ENCODE measurements at regions not wholly inside any gene's neighbourhood (a gene's known extent, or its start where the extent isn't known, plus 50 kb on each side); places are given as distances from the start of the nearest gene placed in this dataset.

DNA sequence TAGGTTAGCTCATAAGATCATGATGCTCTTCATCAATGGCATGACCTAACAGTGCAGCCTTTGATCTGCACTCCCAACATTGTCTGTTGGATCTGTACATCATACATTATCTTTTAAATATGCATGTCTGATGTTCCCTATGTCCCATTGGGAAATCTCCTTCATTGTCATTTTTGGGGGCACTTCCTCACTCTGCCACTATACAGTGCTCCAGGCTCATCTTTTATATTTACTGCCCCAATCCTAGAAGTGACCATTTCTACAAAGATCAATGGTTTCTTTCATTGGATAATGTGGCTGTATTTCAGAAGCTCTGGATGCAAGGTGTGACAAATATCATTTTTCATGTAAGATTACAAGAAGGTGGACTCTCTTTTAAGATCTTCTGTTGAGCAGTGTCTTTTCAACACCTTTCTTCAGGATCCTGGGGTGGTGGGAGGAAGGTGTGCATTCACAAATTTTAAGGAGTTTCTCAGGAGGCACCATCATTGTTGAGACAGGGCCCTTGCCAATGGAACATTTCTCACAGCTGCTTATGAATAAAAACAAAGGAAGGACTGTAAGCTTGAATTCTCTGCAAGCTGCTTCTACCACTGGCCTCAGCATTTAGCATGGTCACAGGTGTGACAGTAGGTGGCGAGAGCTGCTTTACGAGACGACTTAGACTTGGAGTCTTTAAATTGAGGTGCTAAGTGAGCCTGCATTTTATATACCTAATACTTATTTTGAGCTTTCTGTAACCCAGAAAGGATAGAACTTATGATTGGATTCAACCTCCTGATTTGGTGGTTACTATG is 403.0 kb downstream of the LMO7 start:
- no peak for DNase-seq

DNA sequence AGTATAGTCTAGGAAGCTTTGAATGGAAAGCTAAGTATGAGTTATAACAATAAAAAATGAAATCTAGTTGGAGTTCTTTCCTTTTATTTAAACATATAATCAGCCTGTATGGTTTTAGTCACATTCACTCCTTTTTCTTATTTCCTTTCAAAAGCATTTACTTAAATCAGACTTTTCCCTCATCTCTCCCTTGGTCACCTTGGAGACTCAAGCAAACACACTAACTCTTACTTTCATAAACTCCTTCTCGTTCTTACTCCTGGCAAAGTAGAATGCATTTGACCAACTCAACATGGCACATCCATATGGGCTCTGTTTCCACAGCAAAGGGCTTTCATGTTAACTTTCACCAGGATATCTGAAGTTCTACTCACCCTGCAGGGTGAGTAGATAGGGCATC is 400.0 kb downstream of the LMO7 start:
- no peak for DNase-seq

DNA sequence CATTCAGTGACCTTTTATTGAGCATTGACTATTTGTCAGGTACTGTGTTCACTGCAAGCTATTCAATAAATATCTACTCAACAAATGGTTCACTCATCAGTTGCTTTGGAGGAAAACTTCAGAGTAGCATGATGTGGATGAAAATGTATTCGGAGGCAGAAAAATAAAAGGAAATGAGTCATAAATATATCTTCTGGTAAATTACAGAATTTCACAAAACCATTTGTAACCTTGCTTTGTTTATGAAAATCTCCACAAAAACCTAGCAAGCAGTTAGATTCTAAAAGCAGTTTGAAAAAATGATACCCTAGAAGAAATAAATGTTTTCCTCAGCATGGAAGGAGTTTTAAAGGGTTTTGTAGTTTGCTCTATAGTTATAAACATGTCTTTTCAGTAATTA is 399.6 kb downstream of the LMO7 start:
- no peak for DNase-seq

DNA sequence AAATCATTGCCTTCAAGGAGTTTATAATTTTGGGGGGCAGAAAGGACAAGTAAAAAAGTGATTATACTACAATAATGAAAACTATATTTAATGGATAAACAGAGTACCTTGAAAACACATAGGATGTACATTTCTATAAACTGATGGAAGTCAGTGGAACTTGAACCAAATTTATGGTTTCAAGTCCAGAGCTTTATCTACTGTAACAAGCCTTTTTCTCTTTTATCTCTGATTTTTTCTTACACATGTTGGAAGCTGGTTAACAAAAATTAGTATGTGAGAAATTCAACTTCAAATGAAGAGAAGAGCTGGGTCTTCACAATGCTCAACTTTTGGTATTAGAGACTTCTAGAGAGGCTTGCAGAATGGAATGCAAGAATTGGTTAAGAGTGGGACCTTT is 393.6 kb downstream of the LMO7 start:
- no peak for DNase-seq

GRCh38 chr13:76029088-76029487 is 393.0 kb downstream of the LMO7 start:
- DNase-seq: no peak

GRCh38 chr13:76027131-76027530 is 391.0 kb downstream of the LMO7 start:
- no peak for DNase-seq

- no peak for DNase-seq
Observed at GRCh38 chr13:76025392-76025791, 389.3 kb downstream of the LMO7 start.

DNA sequence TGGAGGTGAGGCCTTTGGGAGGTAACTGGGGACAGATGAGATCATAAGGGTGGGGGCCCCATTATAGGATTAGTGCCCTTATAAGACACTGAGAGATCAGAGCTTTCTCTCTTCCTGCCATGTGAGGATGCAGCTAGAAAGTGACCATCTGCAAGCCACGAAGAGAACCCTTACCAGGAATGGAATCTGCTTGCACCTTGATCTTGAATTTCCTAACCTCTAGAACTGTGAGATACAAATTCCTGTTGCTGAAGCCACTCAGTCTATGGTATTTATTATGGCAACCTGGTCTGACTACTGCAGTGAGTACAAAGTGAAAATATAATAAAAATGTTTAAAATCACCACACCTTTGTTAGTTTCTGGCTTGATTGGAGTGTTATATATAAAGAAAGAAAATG is 388.0 kb downstream of the LMO7 start:
- no peak for DNase-seq

DNA sequence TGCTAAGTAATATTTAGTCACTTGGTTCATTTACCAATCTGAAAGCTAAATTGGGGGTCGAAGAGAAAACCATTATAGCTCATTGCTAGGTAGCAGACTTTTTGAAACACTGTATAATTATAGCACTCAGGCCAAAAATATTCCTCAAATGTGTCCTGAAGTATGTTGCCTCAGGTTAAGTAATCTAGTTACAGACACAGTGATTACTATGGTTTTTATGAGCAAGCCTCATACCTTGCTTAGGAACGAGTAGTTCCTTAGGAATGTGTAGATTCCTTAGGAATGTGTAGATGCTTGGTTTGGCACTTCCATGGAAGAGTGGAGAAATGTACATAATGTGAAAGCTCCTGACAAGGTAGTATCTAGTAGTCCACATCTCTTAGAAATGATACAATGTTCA is 387.5 kb downstream of the LMO7 start:
- no peak for DNase-seq

DNA sequence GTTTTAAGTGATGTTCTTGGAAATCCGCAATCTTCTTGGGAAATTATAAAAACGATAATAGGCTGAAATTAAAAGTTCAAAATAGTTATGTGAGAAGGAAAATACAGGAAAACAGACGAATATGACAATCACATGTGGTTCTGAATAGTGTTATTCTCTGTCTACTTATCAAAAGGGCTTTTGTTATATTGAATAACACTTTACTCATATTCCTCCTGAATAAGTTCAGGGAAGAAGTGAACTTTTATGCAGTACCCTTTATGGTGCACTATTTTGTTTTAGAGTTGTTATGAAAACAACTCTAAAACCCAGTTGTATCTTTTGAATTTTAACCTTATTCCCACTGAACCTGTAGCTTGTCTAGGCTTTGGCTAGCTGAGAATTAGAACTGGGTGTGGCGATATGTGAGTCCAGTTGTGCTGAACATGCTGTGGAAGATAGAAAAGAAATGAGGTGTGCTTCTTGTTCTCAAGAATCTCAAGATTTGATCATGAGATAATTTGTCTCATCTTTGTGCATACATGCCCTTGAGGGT is 384.4 kb downstream of the LMO7 start:
- DNase-seq: no peak

DNA sequence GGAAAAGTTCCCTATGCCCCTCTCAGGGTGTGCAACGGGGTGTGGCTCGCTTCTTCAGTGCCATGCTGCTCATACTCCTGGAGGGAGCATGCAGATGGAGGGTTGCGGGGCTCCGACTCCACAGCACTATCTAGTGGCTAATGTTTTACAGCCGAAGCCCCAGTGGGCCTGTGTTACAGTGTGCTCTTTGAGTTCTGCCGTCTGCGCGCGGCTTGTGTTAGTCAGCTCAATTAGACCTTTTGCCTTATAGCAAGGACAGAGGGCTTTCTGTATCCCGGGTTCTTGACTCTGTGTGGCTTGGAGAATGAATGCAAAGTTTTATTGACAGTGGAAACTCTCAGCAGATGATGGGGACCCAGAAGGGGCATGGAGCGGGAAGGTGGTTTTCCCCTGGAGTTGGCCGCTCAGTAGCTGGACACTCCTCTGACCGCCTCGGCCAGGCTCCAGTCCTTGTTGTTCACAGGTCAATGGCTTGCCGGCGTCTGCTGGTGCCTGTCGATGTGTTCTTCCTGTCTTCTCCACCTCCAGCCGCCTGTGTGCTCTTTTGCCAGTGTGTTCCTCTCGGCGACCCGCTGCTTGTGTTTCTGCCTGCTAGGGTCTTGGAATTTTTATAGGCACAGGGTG is 383.4 kb downstream of the LMO7 start:
- DNase-seq: no peak

DNA sequence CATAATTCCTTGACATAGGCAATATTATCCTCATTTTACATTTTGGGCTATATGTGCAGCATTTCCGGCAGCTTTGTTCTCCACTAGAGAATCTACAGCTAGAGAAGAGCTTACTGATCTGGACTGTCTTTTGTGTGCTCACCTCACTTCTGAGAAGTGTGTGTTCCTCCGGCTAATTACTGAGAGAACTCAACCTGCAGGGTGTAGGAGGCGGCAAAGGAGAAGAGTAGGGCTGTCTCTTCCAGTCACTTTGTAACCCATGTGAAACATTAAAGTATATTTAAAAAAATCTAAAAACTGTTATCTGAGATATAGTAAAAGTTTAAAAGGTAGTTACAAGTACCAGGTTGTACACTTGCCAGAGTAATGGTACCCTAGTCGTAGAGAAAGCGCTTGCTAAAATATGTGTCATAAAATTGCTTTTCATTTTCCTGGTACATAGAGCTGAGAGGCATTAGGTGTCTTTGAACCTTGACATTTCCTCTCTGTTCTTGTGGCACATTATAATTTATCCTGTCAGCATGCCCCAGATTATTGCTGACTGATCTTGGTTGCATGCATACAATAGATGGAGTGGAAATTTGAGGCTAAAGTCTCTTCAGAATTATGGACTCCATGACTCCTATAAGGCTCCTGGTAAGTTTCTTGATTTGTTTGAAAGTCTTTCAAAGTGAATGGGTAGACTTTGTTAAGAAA is 381.9 kb downstream of the LMO7 start:
- DNase-seq: no peak

DNA sequence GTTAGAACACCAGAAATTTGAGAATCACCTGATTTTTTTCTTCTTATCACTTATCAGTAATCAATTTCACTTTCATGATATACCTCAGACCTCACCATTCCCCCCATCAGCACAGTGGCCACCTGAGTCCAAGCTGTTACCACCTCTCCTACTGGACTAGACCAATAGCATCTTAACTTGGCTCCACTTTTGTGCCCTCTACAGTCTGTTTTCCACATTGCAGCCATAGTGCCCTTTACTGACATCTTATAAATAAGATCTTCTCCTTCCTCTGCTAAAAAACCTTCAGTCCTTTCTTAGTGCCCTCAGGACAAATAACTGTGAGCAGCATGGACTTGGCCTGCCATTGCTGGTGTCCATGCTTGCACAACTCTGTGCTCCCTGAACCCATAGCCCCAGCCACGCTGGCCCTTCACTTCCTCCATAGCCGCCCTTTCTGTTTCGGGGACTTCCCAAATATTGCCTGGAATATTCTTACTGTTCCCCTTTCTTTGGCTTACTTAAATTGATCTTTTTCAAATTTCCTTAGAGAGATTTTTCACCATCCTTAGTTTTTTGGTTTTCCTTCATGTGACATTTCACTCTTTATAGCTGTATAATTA is 380.8 kb downstream of the LMO7 start:
- peak; percentile 6 for DNase-seq

DNA sequence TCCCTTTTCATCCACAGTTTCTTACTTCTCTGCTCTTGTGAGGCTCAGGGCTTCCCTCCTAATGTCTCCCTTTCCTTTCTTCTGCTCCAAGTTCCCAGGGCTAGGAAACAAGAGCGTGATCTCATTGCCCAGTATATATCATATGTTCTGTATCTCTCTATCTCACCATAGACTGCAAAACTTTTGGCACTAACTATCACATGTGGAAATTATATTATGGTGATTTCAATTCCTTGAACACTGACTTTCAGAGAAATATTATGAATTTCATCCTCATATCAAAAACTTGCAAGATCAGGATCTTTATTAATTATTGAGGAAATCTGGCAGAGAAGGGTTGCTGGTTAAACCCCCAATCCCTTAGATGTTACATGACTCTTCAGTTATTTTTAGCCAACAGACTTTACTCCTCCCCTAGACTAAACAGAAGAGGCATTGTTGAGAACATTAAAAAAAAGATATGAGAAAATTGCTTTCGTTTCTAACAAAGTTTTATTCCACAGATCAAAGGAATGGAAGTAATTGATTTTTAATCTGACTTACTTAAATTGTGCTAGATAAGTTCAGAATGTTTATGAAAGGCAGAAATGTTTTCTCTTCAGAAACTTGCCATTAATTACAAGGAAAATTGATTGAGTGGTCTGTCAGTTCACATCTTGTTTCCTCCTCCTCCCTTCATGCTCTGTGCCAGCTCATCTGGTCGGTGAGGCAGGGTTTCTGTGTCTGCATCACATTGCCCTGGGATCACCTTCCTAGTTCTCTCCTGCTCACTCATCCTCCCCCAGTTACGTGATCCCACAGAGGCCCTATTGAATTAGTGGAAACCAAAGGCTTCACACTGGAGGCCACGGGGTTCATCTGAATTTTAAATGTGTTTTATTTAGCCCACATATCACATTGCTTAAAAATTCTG is 378.5 kb downstream of the LMO7 start:
- no peak for DNase-seq

- DNase-seq: no peak
Observed at GRCh38 chr13:76012091-76012721, 376.1 kb downstream of the LMO7 start.

GRCh38 chr13:76009267-76009890 is 373.2 kb downstream of the LMO7 start:
- DNase-seq: no peak

DNA sequence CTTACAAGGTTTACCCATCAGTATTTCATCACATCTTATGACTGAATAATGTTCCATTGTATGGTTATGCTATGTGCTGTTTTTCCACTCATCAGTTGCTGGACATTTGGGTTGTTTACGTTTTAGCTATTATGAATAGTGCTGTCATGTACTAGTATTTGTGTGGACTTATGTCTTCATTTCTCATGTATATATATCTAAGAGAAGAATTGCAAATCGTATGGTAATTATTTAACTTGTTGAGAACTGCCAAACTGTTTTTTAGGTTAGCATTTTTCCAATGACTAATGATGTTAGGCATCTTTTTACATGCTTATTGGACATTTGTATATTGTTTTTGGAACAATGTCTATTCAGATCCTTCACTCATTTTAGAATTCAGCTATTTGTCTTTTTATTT is 368.3 kb downstream of the LMO7 start:
- no peak for DNase-seq

DNA sequence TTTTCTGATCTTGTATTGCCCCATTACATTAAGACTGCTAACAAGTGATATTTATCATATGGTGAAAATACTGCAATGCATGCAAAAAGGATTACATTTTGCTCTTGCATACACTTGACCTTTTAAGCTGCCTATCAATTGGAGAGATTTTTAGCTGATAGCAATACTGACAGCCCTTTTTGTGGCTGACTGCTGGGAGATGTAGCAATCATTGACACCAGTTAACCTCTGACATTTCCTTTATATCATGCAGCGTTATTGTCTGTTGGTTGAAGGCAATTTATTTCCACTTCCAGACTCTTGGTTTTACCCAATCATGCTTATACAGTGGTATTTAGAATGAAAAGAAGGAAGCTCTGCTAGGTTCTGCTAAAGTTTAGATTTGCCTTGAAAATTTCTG is 364.0 kb downstream of the LMO7 start:
- DNase-seq: no peak

DNA sequence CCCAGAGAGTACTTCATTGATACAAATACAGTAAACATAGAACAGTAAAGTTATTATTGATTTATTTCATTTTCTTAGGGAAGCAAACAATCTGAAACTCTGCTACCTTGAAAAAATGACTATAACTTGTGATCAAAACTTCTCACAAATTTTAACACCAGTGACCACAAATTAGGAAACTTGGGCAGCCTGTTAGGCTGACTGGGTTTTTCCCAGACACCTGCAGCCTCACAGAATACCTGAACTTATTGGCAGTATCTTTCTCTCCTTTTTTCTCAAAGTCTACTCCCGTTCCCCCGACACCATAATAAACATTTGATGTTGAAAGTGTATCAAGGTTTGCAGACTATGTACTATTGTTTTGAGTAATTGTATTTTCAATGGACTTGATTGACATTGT is 360.5 kb downstream of the LMO7 start:
- DNase-seq: no peak

DNA sequence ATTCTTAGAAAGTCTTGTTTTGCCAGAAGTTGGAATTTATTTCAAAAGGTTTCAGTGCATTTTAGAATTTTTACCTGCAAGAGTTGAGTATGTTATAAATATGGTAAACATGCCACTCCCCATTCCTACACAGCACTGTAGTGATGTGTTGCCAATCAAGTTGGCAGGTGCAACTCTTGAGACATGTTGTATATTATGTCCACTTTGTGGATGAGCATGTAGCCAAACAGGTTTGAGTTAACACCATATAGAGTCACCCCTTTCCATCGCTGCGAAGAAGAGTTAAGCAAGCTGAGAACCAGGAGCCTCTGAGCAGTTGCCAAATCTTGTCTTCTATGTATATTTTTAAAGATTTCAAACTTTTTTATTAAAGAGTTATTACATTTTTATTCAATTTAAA is 359.8 kb downstream of the LMO7 start:
- no peak for DNase-seq

DNA sequence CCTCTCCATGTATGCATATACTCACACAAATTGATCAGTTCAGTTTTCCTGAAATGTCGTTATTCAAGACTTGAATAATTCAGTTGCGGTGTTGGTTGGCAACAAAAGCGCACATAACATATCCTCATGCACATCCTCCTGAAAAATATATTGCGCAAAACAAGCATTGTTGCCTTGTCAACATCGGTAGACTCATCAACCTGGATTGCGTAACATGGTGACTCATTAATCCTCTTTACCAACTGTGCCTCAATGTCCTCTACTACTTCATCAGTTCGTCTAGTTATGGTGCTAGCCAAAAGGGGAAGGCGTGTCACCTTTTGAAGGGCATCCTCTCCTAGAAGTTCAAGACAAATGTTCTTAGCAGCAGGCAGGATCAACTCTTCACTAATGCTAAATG is 357.7 kb downstream of the LMO7 start:
- DNase-seq: no peak
